B cell (primary cell): ENCODE measurements at regions not wholly inside any gene's neighbourhood (a gene's known extent, or its start where the extent isn't known, plus 50 kb on each side); places are given as distances from the start of the nearest gene placed in this dataset.

Source experiments
- ATAC-seq: fragments of 200-7000 bp; cut with Tn5 transposase; one replicate; pipeline ENCODE4 v1.10.0; 2021; ENCODE audit warnings: low read depth, mild to moderate bottlenecking, moderate number of reproducible peaks, moderate library complexity
- CTCF ChIA-PET: fragments of 350-600 bp; sonication (Branson Sonifier 250); formaldehyde crosslinking; loops from one replicate; lab custom pipeline; 2021; ENCODE audit warnings: antibody characterized with exemption, inconsistent platforms; lab: Charles Lee
- POLR2A ChIA-PET: fragments of 350-600 bp; sonication (Branson Sonifier 250); formaldehyde crosslinking; loops from one replicate; lab custom pipeline; 2021; ENCODE audit warnings: antibody characterized with exemption; lab: Charles Lee
- DNase-seq: peaks from one replicate; pipeline ENCODE4 v3.0.0; 2013
- H2AFZ ChIP-seq: 2 replicates; pipeline ENCODE4 v1.6.1; 2012; ENCODE audit warnings: mild to moderate bottlenecking, low read depth, low read length; ENCODE audit not compliant: insufficient read depth, poor library complexity, severe bottlenecking
- H3K27ac ChIP-seq, 2 donors: 1 replicate in 1 of 2; 2 replicates in 1 of 2; pipeline ENCODE4 v1.5.1; 2012 to 2013; ENCODE audit warnings: low read length in 2 of 2, mild to moderate bottlenecking in 2 of 2, moderate library complexity in 1 of 2
- H3K27me3 ChIP-seq, 4 experiments: fragments of 200-600 bp in 1 of 4; sonication (generic) in 1 of 4; replicated peaks in 1 of 4; 1 replicate in 2 of 4; 2 replicates in 2 of 4; pipeline versions ENCODE4 v1.6.1 to v1.7.0; 2013 to 2016; ENCODE audit warnings: low read length in 3 of 4, mild to moderate bottlenecking in 2 of 4, mixed read lengths in 1 of 4, moderate library complexity in 1 of 4; ENCODE audit not compliant: insufficient read depth in 4 of 4, control insufficient read depth in 3 of 4; ENCODE audit errors: control extremely low read depth in 1 of 4
- H3K36me3 ChIP-seq, 2 experiments: replicated peaks in 1 of 2; 1 replicate in 1 of 2; 2 replicates in 1 of 2; pipeline versions ENCODE4 v1.6.1 to v1.7.1; 2013; ENCODE audit warnings: low read length in 1 of 2; ENCODE audit not compliant: insufficient read depth in 2 of 2, control insufficient read depth in 1 of 2; ENCODE audit errors: control extremely low read depth in 1 of 2, extremely low read depth in 1 of 2
- H3K4me1 ChIP-seq, 2 donors: fragments of 200-600 bp in 1 of 2; sonication (generic) in 1 of 2; 1 replicate in 1 of 2; 2 replicates in 1 of 2; pipeline versions ENCODE4 v1.5.1 to v1.6.1; 2013 to 2017; ENCODE audit warnings: low read length in 2 of 2; ENCODE audit not compliant: control insufficient read depth in 2 of 2, insufficient read depth in 2 of 2
- H3K4me2 ChIP-seq: replicated peaks from 2 replicates; pipeline ENCODE3; 2012; ENCODE audit warnings: mild to moderate bottlenecking, low read depth, low read length; ENCODE audit not compliant: poor library complexity, severe bottlenecking
- H3K4me3 ChIP-seq, 5 experiments: fragments of 200-600 bp in 1 of 5; sonication (generic) in 1 of 5; 1 replicate in 3 of 5; 2 replicates in 2 of 5; pipeline versions ENCODE4 v1.5.1 to v1.7.0; 2011 to 2016; ENCODE audit warnings: low read length in 4 of 5, mild to moderate bottlenecking in 4 of 5, low read depth in 2 of 5, control low read depth in 1 of 5, moderate library complexity in 1 of 5; ENCODE audit not compliant: insufficient read depth in 1 of 5; ENCODE audit errors: control extremely low read depth in 1 of 5, extremely low read depth in 1 of 5
- H3K79me2 ChIP-seq: fragments of 200-600 bp; sonication (generic); one replicate; pipeline ENCODE4 v1.6.0; 2016; ENCODE audit warnings: low read length; ENCODE audit not compliant: control insufficient read depth, insufficient read depth
- H3K9ac ChIP-seq: fragments of 200-600 bp; sonication (generic); 2 replicates; pipeline ENCODE4 v1.6.1; 2017; ENCODE audit warnings: mild to moderate bottlenecking, low read length, moderate library complexity
- H3K9me3 ChIP-seq, 3 donors: one replicate each; pipeline versions ENCODE4 v1.6.1 to v1.7.1; 2013; ENCODE audit warnings: low read length in 2 of 3; ENCODE audit not compliant: control insufficient read depth in 2 of 3, insufficient read depth in 1 of 3; ENCODE audit errors: control extremely low read depth in 1 of 3
- H4K20me1 ChIP-seq: 2 replicates; pipeline ENCODE4 v1.6.0; 2012; ENCODE audit warnings: mild to moderate bottlenecking, low read length; ENCODE audit not compliant: insufficient read depth, control insufficient read depth, poor library complexity, severe bottlenecking
- H3K27ac Mint-ChIP-seq: one replicate; pipeline ENCODE4 v1.8.0; 2021; ENCODE audit warnings: mixed read lengths
- H3K27me3 Mint-ChIP-seq: one replicate; pipeline ENCODE4 v1.8.0; 2021; ENCODE audit warnings: mixed read lengths
- H3K4me1 Mint-ChIP-seq: one replicate; pipeline ENCODE4 v1.8.0; 2021; ENCODE audit warnings: mixed read lengths
- H3K4me3 Mint-ChIP-seq: one replicate; pipeline ENCODE4 v1.8.0; 2021; ENCODE audit warnings: mixed read lengths
- H3K9me3 Mint-ChIP-seq: one replicate; pipeline ENCODE4 v1.8.0; 2022; ENCODE audit warnings: mixed read lengths; ENCODE audit not compliant: insufficient read depth
- EZH2 ChIP-seq: IDR thresholded peaks from 2 replicates; pipeline ENCODE4 v1.6.1; 2012; ENCODE audit warnings: borderline replicate concordance, low read depth, mild to moderate bottlenecking, moderate library complexity, low read length; ENCODE audit not compliant: insufficient read depth, poor library complexity, severe bottlenecking
- WGBS: methylation state at CpG from one replicate; pipeline ENCODE4 v1.1.5; 2013; ENCODE audit warnings: missing lambda C conversion rate; ENCODE audit not compliant: insufficient coverage; 5-methylcytosine and 5-hydroxymethylcytosine counted together
- intact Hi-C: fragments of 100-400 bp; cut with micrococcal nuclease; formaldehyde crosslinking; loops from one replicate; pipeline ENCODE4 v1.10.0; 2022
- TF ChIP-seq, protein P1 (sequence below): fragments of 200-600 bp; IDR thresholded peaks from one replicate; pipeline ENCODE4 v1.8.0; 2022; ENCODE audit warnings: antibody characterized with exemption, mild to moderate bottlenecking

DNA sequence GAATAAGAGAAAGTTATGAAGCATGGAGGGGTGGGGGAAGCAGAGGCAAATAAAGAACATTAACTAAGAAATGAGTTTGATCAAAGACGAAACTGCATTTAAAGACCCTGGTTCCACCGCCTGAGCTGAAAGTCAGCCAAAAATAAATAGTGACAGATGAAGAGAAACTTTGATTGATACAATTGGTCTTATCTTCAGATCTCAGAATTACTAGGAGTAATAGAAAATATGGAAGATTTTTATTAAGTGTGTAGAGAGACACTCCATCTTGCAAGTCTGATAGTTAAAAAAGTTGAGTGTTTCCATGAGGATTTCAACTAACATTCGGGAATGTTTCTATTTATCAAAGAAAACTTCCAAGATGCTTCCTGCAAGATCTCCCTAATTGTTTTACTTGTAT is 418.2 kb upstream of the ADGRL2 start:
- Mint-ChIP-seq H3K9me3 (peaks cover 3% of the 10 kb centered on the region), H3K4me1 (no peaks in the 10 kb centered on the region)
- CTCF ChIA-PET, result no interaction called here

DNA sequence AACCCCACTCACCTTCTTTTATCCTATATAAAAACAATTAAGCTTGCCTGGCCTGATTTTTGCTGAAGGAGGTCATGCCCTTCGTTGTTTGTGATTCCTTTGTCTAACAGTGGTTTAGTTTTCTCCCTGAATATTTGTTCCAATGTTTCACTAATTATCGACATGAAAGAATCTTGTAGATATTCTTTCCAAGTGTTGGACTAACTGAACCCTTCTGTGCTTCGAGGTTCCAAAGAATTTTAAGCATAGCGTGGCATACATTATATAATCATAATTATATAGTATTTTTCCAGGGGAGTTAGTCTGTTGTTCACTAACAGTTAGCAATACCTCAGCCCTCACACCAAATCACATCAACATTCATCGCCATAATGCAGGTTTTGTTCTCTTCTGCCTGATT is 418.9 kb upstream of the ADGRL2 start:
- ATAC-seq, result no peak
- no peaks in the 10 kb centered on the region for H3K27me3 Mint-ChIP-seq
- Histone ChIP-seq H3K4me1 (no peaks in the 10 kb centered on the region), H3K79me2 (no peaks in the 10 kb centered on the region), H3K4me2 (no peak overlapping the region), H3K4me3 (no peak overlapping the region), H3K27ac (no peak overlapping the region), H4K20me1 (no peaks in the 10 kb centered on the region), H3K9ac (no peak overlapping the region), H3K27me3 (no peaks in the 10 kb centered on the region), H3K36me3 (no peaks in the 10 kb centered on the region), H2AFZ (no peak overlapping the region), H3K9me3 (no peaks in the 10 kb centered on the region)
- H3K27ac Mint-ChIP-seq, result no peak overlapping the region
- peaks cover 3% of the 10 kb centered on the region for H3K9me3 Mint-ChIP-seq
- CTCF ChIA-PET, result no interaction called here
- intact Hi-C loops, result no loop called here
- H3K4me1 Mint-ChIP-seq, result no peaks in the 10 kb centered on the region
- no peak for DNase-seq
- TF ChIP-seq, protein P1, sequence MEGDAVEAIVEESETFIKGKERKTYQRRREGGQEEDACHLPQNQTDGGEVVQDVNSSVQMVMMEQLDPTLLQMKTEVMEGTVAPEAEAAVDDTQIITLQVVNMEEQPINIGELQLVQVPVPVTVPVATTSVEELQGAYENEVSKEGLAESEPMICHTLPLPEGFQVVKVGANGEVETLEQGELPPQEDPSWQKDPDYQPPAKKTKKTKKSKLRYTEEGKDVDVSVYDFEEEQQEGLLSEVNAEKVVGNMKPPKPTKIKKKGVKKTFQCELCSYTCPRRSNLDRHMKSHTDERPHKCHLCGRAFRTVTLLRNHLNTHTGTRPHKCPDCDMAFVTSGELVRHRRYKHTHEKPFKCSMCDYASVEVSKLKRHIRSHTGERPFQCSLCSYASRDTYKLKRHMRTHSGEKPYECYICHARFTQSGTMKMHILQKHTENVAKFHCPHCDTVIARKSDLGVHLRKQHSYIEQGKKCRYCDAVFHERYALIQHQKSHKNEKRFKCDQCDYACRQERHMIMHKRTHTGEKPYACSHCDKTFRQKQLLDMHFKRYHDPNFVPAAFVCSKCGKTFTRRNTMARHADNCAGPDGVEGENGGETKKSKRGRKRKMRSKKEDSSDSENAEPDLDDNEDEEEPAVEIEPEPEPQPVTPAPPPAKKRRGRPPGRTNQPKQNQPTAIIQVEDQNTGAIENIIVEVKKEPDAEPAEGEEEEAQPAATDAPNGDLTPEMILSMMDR, result no peak
- TF ChIP-seq EZH2, result no peak
- WGBS, result no CpG with 5 or more reads among the region's 5 CpGs
- POLR2A ChIA-PET, result no interaction called here
- no peak overlapping the region for H3K4me3 Mint-ChIP-seq

More for the DNA sequence above, 418.2 kb upstream of the ADGRL2 start:
- no peak for ATAC-seq
- H3K4me3 Mint-ChIP-seq, result no peak overlapping the region
- H3K4me2 ChIP-seq, result no peak overlapping the region
- no peaks in the 10 kb centered on the region for H3K27me3 ChIP-seq
- H3K27ac ChIP-seq, result no peak overlapping the region
- no peak overlapping the region for H3K4me3 ChIP-seq
- intact Hi-C loops, result no loop called here
- H3K79me2 ChIP-seq, result no peaks in the 10 kb centered on the region
- H3K27ac Mint-ChIP-seq, result no peak overlapping the region
- H4K20me1 ChIP-seq, result no peaks in the 10 kb centered on the region
- POLR2A ChIA-PET, result no interaction called here
- no peaks in the 10 kb centered on the region for H3K9me3 ChIP-seq
- no peaks in the 10 kb centered on the region for H3K4me1 ChIP-seq
- H2AFZ ChIP-seq, result no peak overlapping the region
- DNase-seq, result no peak
- no peaks in the 10 kb centered on the region for H3K27me3 Mint-ChIP-seq
- WGBS, result 100% methylated on average over 2 of the region's 3 CpGs
- no peaks in the 10 kb centered on the region for H3K36me3 ChIP-seq
- TF ChIP-seq, protein P1, result no peak
- TF ChIP-seq EZH2, result no peak
- no peak overlapping the region for H3K9ac ChIP-seq
